ENCODE measurements at regions not wholly inside any gene's neighbourhood (a gene's known extent, or its start where the extent isn't known, plus 50 kb on each side); places are given as distances from the start of the nearest gene placed in this dataset.

GRCh38 chr1:99444211-99444927, 180.1 kb downstream of the PLPPR4 start:
- peak; percentile 63 for DNase-seq (ENCODE audit: low read depth)

DNA sequence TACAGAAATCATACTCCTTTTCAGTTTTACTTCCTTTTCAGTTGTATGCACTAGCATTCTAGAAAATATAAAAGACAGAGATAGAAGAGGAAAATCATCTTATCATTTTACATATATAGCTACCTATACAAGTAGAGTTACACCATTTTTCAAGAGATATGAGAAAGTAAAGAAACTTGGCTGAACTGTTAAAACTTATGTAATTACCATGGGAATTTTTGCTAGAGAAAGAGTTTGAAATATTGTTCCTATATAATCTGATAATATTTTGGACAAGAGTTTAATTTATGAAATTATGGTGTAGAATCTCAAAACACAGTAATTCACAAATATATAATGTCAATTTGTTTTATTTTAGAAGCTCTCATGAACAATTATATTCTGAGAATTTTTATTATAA, 180.8 kb downstream of the PLPPR4 start:
- no peak for DNase-seq (ENCODE audit: low read depth)

DNA sequence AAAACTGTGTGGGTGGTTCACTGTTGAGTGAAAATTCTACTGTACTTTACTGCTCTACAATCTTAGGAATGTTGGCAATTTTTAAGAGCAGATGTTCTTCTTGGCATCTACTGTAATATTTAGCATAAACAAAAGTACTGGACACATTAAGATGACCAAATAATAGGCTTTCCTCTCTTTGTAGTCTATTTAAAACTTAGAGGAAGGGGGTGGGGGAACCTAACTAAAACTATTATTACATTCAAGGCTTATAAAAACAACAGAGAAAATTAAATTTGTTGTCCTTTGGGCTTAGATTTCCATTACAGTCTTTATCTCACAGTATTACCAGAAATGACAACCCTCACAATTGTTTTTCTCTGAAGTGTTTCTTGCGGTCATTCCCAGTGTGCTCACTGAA, 181.2 kb downstream of the PLPPR4 start:
- peak; percentile 87 for DNase-seq (ENCODE audit: low read depth)

GRCh38 chr1:99447721-99448120, 183.4 kb downstream of the PLPPR4 start:
- DNase-seq (ENCODE audit: low read depth) = peak; percentile 56

DNA sequence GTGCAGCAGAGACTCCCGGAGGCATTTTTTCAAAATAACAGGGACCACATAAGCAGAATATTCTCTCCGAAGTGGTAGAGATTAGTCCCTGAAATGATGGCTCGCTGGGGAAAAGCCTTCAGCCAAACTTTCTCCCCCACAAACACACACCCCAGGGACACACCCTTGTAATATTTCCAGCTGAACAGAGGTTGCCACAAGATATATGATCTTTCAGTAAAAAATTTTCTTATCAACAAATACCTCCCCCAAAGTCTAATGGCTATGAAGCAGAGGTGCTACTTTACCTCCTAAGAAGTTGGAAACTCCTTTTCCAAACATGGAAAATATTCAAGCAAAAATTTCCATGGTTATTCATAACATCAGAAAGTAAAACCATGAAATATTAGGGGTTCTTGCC, 190.2 kb upstream of the PALMD start:
- DNase-seq (ENCODE audit: low read depth) = no peak

- DNase-seq (ENCODE audit: low read depth) = peak; percentile 86
Measured at GRCh38 chr1:99456536-99456935, 189.4 kb upstream of the PALMD start.

DNA sequence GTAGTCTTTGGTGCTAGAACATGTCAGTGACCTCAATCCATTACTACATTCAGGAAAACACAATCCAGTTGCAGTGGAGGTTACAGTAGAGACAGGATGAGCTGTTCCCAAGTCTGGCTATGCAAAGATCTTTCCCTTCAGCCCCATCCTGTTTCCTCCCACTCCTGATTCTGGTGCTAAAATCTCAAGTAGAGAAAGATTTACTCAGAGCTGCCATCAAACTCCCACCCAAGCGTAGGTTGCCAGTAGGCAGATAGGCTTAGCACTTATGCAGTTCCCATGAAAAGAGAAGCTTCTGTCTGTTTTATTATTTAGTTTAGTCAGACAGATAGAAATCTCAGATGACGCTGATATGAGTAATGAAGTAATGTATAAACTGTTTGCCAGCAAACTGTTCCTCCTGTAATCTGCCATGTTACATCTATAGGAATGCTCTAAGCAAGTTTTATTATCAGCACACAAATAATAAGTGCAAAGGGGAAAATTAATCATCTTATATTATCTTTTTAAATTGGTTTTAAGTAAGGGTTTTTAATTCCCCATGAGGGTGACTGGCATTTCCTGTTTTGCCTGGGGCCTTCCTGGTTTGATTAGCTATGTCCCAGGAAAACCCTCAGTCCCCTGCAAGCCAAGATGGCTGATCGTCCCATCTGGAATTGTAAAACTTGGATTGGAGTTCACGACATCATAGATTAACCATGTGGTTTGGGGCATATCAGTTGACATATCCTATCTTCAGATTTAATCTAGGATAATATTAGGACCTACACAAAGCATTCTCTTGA, 188.3 kb upstream of the PALMD start:
- peak; percentile 96 for DNase-seq (ENCODE audit: low read depth)

DNA sequence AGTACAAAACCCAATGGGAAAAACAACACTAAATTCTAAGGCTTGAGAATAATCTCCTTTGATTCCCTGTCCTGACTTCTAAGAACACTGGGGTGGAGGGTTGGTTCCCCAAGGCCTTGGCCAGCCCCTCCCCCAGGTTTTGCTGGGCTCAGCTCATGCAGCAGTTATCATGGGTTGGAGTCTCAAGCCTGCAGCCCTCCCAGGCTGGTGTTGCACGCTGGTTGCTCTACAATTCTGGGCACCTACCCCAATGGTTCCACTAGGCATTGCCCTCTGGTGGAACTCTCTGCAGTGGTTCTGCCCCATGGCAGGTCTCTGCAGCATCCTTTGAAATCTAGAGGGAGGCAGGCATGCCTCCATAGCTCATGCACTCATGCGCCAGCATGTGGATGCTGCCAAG, 184.4 kb upstream of the PALMD start:
- no peak for DNase-seq (ENCODE audit: low read depth)

DNA sequence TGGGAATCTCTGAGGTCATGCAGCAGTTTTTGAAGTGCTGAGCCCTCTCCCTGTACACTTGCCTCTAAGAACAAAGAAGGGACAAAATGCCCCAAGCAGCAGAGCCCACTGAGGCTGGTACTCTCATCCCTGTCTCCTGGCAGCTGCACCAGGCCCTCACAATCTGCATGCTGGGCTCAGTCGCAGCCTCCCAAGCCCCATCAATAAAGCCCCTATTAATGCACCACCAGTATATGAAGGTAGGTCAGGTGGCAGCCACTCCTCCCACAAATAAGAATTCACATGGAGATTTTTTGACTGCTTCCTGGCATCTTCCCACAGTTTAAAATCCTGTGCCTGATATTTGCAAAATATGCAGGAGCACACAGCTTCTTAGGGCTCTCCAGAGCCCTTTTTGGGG, 181.2 kb upstream of the PALMD start:
- no peak for DNase-seq (ENCODE audit: low read depth)

DNA sequence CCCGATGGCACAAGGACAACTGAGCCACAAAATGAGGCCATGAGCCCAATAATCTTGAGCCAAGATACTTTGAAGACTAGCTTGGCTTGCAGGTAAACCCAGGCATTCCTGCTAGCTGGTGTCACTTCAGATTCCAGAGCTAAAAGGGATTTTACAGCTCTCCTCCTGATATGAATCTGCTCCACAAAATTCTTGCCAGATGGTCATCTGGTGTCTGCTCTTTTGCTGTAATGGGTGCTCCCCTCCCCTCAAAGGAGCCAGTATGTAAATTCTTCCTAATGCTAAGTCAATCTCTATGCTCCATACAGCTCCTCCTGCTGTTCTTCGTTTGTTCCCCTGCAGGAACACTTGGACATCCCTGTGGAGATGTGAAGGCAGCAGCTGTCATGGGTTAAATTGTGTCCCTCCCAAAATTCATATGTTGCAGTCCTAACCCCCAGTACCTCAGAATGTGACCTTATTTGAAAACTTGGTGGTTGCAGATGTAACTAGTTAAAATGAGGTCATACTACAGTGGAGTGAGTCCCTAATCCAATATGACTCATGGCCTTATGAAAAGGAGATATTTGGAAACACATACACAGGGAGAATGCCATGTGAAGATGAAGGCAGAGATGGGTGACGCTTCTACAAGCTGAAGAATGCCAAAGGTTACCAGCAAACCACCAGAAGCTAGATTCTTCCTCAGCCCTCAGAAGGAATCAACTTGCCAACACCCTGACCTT, 180.6 kb upstream of the PALMD start:
- peak; percentile 96 for DNase-seq (ENCODE audit: low read depth)

DNA sequence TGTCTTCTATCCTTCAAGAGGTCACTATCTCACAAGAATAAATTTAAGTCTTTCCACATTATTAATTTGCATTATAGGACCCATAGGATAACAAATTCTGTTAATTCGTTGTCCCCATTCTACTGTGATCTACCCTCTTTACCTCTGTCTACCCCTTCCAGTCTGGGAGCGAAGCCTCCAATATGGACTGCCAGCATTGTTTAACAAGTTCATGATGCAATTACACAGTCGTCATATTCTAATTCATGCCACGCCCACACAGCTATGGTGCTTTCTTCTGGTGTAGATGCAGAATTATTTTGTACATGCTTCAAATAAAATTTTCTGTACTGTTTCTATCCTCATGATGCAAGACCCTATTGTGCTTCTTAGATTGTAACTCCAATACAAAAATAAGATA, 178.3 kb upstream of the PALMD start:
- no peak for DNase-seq (ENCODE audit: low read depth)

DNA sequence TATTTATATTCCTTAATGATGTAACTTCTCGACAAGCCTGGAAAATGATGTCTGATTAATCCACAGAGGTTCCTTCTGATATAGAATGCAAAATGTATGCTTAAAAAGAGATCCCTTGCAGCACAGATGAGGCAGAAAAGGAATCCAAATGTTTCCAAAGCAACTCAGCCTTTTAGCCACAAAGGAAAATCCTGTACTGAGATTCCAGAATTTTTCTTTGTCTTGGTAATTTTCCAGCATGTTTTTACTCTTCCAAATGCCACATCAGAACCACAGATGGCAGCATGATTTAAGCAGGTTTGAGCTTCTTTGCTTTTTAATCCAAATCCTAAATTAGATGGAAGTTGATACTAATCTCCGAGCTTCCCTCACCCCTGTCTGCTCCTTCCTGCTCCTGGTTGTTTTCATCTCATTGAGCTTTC, 176.4 kb upstream of the PALMD start:
- peak; percentile 75 for DNase-seq (ENCODE audit: low read depth)

GRCh38 chr1:99472893-99473292, 173.0 kb upstream of the PALMD start:
- peak; percentile 41 for DNase-seq (ENCODE audit: low read depth)

- no peak for DNase-seq (ENCODE audit: low read depth)
Measured at GRCh38 chr1:99474350-99474893, 171.5 kb upstream of the PALMD start.

GRCh38 chr1:99476058-99476457, 169.9 kb upstream of the PALMD start:
- DNase-seq (ENCODE audit: low read depth) = no peak

GRCh38 chr1:99481391-99481996, 164.4 kb upstream of the PALMD start:
- peak; percentile 71 for DNase-seq (ENCODE audit: low read depth)

- no peak for DNase-seq (ENCODE audit: low read depth)
Measured at GRCh38 chr1:99482286-99482685, 163.6 kb upstream of the PALMD start.

DNA sequence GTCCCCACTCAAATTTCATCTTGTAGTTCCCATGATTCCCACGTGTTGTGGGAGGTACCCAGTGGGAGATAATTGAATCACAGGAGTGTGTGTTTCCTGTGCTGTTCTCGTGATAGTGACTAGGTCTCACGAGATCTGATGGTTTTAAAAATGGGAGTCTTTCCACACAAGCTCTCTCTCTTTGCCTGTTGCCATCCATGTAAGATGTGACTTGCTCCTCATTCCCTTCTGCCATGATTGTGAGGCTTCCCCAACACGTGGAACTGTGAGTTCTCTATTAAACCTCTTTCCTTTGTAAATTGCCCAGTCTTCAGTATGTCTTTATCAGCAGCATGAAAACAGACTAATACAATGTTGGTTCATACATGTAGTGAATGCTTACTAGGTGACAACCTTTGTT, 163.2 kb upstream of the PALMD start:
- DNase-seq (ENCODE audit: low read depth) = no peak

DNA sequence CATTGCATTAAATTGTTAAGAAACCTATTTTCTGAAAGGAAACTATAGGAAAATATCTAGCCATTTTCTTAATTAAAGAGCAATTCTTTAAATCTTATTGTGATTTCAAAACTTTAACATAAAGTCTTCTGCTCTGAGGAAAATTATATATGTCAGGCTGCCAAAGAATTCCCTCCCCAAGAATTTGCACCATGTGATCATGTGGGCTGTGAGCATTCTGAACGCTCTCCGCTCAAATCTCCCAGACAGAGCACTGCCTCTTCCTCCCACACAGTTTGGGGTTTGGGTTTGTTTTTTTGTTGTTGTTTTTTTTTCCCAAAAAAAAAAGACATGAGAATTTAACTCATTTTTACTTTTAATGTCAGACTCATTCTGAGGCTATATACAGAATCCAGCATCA, 155.9 kb upstream of the PALMD start:
- peak; percentile 5 for DNase-seq (ENCODE audit: low read depth)

GRCh38 chr1:99496067-99496466, 149.8 kb upstream of the PALMD start:
- peak; percentile 6 for DNase-seq (ENCODE audit: low read depth)

GRCh38 chr1:99497690-99498089, 148.2 kb upstream of the PALMD start:
- peak; percentile 34 for DNase-seq (ENCODE audit: low read depth)

DNA sequence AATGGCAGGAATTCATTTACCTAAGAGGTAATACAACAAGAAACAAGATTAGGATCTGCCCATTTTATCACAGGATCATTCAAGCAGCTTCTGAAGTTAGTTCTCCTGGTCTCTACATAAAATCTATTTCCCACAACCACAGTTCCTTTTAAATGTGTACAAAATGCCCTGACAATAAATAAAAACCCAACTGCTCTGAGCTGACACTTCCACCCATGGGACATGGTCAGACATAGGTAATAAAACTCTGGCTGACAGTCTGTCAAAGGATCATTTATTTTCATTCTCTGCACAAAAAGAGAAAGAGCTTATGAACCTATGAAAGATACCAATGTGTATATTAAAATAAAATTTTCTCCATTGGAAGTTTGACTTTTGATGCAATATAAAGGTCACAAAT, 145.4 kb upstream of the PALMD start:
- DNase-seq (ENCODE audit: low read depth) = no peak
